ENCODE measurements at regions not wholly inside any gene's neighbourhood (a gene's known extent, or its start where the extent isn't known, plus 50 kb on each side); places are given as distances from the start of the nearest gene placed in this dataset.

- peaks cover 4% of the 10 kb centered on the region for H3K9me3 Mint-ChIP-seq
- no peak for DNase-seq (ENCODE audit: extremely low spot score, unreplicated experiment)
- no peak for TF ChIP-seq CTCF (conservative IDR thresholded peaks at IDR 0.05)
- no peak overlapping the region for H3K4me3 Mint-ChIP-seq
- no peak overlapping the region for H3K27ac Mint-ChIP-seq
- H3K27me3 Mint-ChIP-seq, result no peaks in the 10 kb centered on the region
- no peaks in the 10 kb centered on the region for H3K4me1 Mint-ChIP-seq (ENCODE audit: unreplicated experiment)
- H3K36me3 Mint-ChIP-seq, result no peaks in the 10 kb centered on the region
These were observed 372.4 kb upstream of the SLC8A1 start for GRCh38 chr2:40824278-40824677.

GRCh38 chr2:40827392-40827791, 375.5 kb upstream of the SLC8A1 start:
- H3K27me3 Mint-ChIP-seq, result no peaks in the 10 kb centered on the region
- H3K27ac Mint-ChIP-seq, result no peak overlapping the region
- H3K4me3 Mint-ChIP-seq, result no peak overlapping the region
- H3K36me3 Mint-ChIP-seq, result no peaks in the 10 kb centered on the region
- TF ChIP-seq CTCF (conservative IDR thresholded peaks at IDR 0.05), result no peak
- DNase-seq (ENCODE audit: extremely low spot score, unreplicated experiment), result no peak
- H3K4me1 Mint-ChIP-seq (ENCODE audit: unreplicated experiment), result no peaks in the 10 kb centered on the region
- H3K9me3 Mint-ChIP-seq, result peaks cover 4% of the 10 kb centered on the region

GRCh38 chr2:40831321-40831873, 379.5 kb upstream of the SLC8A1 start:
- no peak overlapping the region for H3K27ac Mint-ChIP-seq
- no peaks in the 10 kb centered on the region for H3K4me1 Mint-ChIP-seq (ENCODE audit: unreplicated experiment)
- no peak for DNase-seq (ENCODE audit: extremely low spot score, unreplicated experiment)
- no peaks in the 10 kb centered on the region for H3K36me3 Mint-ChIP-seq
- H3K27me3 Mint-ChIP-seq, result no peaks in the 10 kb centered on the region
- no peak overlapping the region for H3K4me3 Mint-ChIP-seq
- peaks cover 6% of the 10 kb centered on the region for H3K9me3 Mint-ChIP-seq
- TF ChIP-seq CTCF (conservative IDR thresholded peaks at IDR 0.05), result no peak

- no peak for TF ChIP-seq CTCF (conservative IDR thresholded peaks at IDR 0.05)
- Mint-ChIP-seq H3K4me1 (ENCODE audit: unreplicated experiment) (no peaks in the 10 kb centered on the region), H3K36me3 (no peaks in the 10 kb centered on the region), H3K27me3 (no peaks in the 10 kb centered on the region), H3K27ac (no peak overlapping the region), H3K4me3 (no peak overlapping the region), H3K9me3 (no peaks in the 10 kb centered on the region)
- DNase-seq (ENCODE audit: extremely low spot score, unreplicated experiment), result no peak
These were observed 390.0 kb upstream of the SLC8A1 start for GRCh38 chr2:40841856-40842255.

GRCh38 chr2:40844353-40845277, 392.7 kb upstream of the SLC8A1 start:
- Mint-ChIP-seq H3K4me1 (ENCODE audit: unreplicated experiment) (no peaks in the 10 kb centered on the region), H3K27ac (no peak overlapping the region), H3K27me3 (no peaks in the 10 kb centered on the region), H3K9me3 (no peaks in the 10 kb centered on the region), H3K36me3 (no peaks in the 10 kb centered on the region), H3K4me3 (no peak overlapping the region)
- TF ChIP-seq CTCF (conservative IDR thresholded peaks at IDR 0.05), result no peak
- DNase-seq (ENCODE audit: extremely low spot score, unreplicated experiment), result no peak

Measured in type B pancreatic cell (in vitro differentiated cells).